DMS53 (cell line): ENCODE measurements at regions not wholly inside any gene's neighbourhood (a gene's known extent, or its start where the extent isn't known, plus 50 kb on each side); places are given as distances from the start of the nearest gene placed in this dataset.
A peak's percentile ranks its signal among the peaks of the same experiment; 100 is the strongest.

Source experiments
- DNase-seq: peaks from one replicate; lab custom pipeline; 2025; lab: John Stamatoyannopoulos, UW

GRCh38 chrX:69362856-69363255 is 141.3 kb upstream of the NALF2 start:
- DNase-seq, result no peak

- DNase-seq, result no peak
Measured at GRCh38 chrX:69362354-69362753, 141.8 kb upstream of the NALF2 start.

DNA sequence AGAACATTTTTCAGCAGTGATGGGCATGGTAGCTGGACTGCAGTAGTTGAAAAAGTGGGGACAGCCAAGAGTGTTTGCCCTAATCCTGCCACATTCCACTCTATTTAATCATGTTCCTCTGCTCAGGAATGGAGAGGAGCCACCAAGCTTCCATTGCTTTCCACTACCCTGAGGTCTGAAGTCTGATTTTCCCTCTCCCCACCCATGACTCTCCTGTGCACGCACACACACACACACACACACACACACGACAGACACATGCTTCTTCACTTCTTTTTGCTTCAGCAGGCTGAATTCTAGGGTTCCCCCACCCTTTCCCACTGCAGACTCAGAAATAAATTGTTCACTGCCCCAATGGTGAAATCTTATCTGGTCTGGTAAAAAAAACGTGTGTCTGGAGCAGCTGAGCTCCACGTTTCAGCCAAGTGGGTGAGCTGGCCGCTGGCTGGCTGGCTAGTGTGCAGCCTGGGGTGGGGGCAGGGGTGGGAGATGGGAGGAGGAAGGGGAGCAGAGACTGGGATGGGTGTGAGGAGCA is 142.7 kb upstream of the NALF2 start:
- no peak for DNase-seq

DNA sequence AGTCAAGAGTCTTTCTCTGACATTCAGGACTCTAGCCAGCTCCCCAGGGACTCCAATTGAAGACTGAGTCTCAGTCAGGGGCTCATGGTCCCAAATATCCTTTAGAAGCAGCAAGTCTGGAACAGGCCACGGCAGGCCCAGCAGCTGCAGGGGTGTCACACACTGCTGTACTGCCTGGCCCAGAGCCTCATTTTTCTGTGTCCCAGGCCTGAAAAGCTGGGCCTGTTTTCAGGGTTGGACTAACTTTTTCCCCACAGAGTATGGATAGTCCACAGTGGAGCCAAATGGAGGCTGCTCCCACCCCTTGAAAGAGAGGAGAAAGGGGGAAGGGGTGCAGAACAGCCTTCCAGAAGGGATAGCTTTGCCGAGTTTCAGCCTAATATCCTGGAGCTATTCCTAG is 146.8 kb upstream of the NALF2 start:
- no peak for DNase-seq

- no peak for DNase-seq
Measured at GRCh38 chrX:69324851-69325250, 159.6 kb upstream of the PJA1 start.

DNA sequence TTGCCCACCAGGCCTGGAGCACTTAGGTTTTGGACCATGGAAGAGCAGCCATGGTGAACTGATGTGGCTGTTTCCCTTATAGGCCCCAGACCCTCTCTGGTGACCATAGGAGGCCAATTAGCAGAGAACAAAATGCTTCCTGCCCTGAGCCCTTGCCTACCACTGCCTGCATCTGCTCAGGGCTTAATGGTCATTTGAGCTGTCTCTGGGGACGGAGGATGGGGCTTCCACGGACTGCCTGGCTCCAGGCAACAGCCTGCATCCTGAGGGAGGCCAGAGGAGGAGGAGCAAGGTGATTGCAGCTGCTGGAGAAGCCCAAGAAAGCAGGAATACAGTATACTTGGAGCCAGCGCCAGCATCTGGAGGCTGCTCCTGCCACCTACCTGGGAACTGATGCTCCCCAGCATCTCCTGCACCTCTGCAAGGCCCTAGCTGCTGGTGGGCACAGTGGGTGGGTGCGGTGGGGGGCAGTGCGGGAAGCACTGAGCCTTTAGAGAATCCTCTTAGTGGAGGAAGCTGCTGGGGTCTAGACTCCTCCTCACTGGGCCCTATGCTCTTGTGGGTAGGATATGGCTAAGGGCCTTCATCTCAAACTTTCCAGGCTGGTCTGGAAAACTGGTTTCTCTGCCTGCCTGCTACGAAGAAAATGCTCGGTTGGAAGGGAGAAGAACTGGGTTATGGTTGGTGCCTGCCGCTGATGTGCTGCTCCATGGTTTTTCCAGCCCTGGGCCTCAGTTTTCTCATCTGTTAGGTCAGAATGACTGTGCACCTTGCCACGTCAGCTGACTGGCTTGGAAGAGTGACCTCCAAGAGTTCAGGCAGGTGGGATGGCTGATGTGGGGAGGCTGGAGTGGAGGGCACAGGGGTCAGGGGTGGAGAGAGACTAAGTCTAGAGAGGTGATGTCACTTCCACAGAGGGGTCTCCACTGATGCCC is 158.8 kb upstream of the PJA1 start:
- no peak for DNase-seq

GRCh38 chrX:69321789-69322188 is 156.5 kb upstream of the PJA1 start:
- no peak for DNase-seq

GRCh38 chrX:69321006-69321655 is 155.9 kb upstream of the PJA1 start:
- no peak for DNase-seq

GRCh38 chrX:69320116-69320515 is 154.9 kb upstream of the PJA1 start:
- DNase-seq, result no peak

GRCh38 chrX:69319376-69319775 is 154.1 kb upstream of the PJA1 start:
- no peak for DNase-seq

GRCh38 chrX:69318651-69319340 is 153.5 kb upstream of the PJA1 start:
- no peak for DNase-seq

DNA sequence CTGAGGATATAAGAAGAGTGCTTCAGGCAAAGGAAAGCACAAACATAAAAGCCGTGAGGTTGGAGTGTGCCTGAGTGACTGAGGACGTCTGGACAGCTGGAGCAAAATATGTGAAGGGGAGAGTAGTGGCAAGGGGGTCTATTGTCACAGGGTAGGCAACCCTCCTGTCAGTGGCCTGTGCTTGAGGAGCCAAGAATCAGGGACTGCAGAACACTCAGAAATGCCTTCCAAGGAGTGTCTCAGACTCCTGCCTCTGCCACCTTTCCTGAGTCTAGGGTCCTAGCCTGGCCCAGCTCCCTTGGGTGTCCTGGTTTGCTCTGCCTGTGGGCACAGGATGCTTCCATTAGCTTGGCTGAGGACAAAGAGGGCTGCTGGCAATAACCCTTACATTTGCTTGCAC is 152.5 kb upstream of the PJA1 start:
- no peak for DNase-seq

DNA sequence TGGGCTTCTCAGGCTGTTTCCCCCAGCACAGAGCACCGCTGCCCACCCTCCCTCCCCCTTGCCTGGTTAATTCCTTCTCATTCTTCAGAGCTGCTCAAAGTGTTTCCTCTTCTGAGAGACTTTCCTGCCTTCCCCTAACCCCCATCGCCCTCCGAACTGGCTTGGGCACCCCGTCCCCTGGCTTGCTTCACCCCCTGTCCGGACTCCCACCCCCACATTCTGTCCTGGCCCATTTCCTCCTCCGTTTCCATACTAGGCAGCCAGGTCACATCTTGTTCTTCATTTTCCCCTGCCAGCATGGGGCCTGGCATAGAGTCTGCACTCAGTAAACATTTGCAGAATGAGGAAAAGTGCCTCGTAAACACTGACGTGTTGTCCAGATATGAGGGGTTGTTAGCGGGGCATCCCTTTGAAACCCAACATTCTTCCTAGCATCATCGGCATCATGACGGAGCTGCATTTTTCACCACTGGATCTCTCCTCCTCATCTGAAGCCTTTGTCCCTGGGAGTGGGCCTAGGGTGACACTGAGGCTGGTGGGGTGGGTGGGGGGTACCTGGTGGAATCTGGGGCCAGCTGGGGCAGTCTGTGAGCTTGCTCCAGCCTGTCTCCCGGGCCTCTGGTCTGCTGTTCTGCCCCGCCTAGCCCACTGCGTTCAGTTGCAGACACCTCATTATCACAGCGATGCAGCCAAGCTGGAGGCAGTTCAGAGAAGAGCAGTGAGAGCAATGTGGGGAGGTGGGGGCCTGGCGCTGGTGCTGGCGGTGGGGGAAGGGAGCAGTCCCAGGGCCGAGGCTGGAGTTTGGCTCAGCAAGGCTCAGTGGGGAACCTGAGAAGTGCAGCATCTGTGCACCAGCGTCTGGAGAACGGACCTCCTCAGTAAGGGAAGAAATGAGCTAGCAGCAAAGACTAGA is 149.4 kb upstream of the PJA1 start:
- peak; percentile 8 for DNase-seq

DNA sequence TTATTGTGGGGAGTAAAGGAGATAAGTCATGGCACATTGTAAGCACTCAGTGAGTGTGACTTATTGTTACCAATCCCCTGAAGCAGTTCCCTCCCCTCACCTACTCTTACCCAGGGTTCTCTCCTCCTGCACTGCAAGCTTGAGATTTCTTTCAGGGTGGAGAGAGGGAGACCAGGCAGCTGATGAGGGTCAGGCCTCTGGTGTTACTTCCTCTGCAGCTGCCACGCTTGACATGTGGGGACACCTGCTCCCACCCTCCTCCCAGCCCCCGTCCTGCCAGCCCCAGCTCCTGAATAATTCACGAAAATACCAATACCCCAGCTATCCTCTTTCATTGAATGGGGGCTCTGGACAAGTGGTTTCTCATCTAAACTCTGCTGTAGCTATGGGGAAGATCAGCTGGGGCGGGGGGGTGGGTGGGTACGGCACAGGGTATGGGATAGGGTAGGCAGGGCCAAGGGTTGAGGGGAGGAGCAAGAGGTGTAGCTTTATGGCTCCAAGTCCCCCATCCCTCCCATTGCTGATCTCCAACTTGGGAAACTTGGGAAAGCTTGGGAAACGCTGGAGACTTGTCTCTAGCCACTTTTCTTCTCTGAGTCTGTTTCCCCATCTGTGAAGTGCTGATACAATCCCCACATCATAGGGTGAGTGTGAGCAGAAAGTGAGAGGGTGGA is 148.5 kb upstream of the PJA1 start:
- no peak for DNase-seq

DNA sequence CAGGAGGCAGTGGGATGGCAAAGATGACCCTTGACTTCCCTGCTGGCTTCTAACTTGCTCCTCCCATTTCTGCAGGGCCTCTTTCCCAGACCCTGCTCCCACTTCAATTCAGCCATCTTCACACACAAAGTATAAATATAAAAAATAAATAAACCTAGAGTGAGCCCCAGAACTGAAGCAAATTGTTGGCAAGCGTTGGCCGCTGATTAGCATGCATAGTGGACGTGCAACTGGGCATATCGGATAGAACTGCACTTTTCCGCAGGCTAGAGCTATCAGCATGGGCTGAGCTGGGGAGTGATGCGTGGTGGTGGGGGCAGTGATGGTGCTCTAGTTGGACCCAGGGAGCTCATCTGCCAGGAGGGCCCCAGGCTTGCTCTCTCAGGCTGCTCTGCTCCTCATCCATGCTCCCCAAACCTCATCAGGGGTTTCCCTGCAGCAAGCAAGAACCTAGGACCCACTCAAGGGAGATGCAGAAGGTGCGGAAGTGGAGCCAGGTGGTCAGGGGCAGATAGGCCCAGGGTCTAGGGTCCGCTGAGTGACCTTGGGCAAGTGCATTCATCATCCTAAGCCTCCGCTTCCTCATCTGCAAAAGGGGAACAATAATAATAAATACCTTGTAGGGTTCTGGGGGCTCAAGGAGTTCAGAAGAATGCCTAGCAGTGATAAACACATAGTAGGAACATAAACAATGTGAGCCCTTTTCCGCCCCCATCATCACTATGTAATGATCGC is 146.8 kb upstream of the PJA1 start:
- DNase-seq, result no peak

DNA sequence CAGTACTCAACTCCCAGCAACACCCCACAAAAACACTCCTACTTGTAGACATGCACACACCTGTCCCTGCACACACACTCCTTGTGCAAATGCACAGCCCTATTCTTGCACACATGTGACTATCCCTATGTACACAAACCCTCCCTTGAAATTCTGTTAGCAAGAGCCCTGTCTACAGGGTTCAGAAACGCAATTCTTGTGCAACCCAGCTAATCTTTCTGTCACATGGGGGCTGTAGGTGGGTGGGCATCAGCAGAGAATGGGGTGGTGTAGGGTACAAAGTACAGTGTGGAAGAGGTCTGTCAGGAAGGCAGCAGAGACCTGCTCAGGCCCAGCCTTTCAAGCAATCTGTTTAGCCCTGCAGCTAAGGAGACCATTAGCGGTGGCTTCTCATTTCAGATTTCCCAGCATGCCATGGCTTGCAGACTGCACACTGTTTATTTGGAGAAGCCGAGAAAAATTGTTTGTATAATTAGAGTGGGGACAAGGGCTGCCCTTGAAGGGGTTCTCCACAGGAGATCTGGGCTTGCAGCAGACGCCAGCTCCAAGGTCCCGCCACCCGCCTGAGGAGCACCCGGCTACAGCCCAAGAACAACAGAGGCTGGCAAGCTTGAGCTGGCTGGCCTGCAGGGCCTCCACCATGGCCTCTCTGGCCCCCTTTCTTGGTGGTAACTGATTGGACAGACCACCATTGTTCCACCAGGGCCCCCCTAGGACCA is 144.0 kb upstream of the PJA1 start:
- peak; percentile 11 for DNase-seq

GRCh38 chrX:69307756-69308155 is 142.5 kb upstream of the PJA1 start:
- DNase-seq, result no peak

GRCh38 chrX:69307029-69307428 is 141.8 kb upstream of the PJA1 start:
- no peak for DNase-seq

- DNase-seq, result no peak
Measured at GRCh38 chrX:69306063-69306404, 140.8 kb upstream of the PJA1 start.
